Ovary (tissue), 3 donors: ENCODE measurements at regions not wholly inside any gene's neighbourhood (a gene's known extent, or its start where the extent isn't known, plus 50 kb on each side); places are given as distances from the start of the nearest gene placed in this dataset.

Source experiments
- EP300 ChIP-seq: sonication (generic); formaldehyde crosslinking; IDR thresholded peaks from one replicate; pipeline ENCODE4 v1.6.1; 2017; ENCODE audit warnings: antibody characterized with exemption
- POLR2A ChIP-seq: fragments of 450-650 bp; IDR thresholded peaks from one replicate; pipeline ENCODE4 v1.6.1; 2017; ENCODE audit warnings: antibody characterized with exemption, mild to moderate bottlenecking, moderate library complexity
- TF ChIP-seq, protein P1 (sequence below), 3 donors: fragments of 450-650 bp in 2 of 3; fragments of 200-600 bp in 1 of 3; IDR thresholded peaks; one replicate each; pipeline versions ENCODE4 v1.5.1 to v1.8.0; 2016 to 2022; ENCODE audit warnings: antibody characterized with exemption in 3 of 3, mild to moderate bottlenecking in 1 of 3
- donor health status: DM: no; HTN: no; CAD: no.

DNA sequence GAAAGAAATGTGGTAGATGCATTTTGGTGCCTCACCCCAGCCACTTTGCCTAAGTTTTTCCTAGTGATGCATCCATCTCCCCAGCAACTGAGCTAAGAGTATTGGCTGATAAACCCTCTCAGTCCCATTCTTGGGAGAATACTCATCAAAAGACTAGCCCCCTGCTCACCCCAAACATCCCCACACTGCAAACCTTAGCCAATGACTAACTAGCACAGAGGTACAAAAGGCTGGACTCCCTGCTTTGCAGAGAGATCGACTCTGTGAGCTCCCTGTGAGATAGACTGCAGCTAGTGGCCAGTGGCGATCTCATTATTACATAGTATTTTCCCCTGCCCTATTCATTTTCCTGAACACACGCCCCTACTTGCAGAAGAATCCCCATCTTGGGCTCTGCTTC is 155.3 kb downstream of the HHIPL2 start:
- TF ChIP-seq, protein P1, sequence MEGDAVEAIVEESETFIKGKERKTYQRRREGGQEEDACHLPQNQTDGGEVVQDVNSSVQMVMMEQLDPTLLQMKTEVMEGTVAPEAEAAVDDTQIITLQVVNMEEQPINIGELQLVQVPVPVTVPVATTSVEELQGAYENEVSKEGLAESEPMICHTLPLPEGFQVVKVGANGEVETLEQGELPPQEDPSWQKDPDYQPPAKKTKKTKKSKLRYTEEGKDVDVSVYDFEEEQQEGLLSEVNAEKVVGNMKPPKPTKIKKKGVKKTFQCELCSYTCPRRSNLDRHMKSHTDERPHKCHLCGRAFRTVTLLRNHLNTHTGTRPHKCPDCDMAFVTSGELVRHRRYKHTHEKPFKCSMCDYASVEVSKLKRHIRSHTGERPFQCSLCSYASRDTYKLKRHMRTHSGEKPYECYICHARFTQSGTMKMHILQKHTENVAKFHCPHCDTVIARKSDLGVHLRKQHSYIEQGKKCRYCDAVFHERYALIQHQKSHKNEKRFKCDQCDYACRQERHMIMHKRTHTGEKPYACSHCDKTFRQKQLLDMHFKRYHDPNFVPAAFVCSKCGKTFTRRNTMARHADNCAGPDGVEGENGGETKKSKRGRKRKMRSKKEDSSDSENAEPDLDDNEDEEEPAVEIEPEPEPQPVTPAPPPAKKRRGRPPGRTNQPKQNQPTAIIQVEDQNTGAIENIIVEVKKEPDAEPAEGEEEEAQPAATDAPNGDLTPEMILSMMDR (IDR thresholded peaks at IDR 0.05) = no peak
- TF ChIP-seq POLR2A (no peak), EP300 (no peak)
